Daoy (cell line): ENCODE measurements at regions not wholly inside any gene's neighbourhood (a gene's known extent, or its start where the extent isn't known, plus 50 kb on each side); places are given as distances from the start of the nearest gene placed in this dataset.

ENCODE experiments used
- DNase-seq: peaks from one replicate; pipeline ENCODE4 v3.0.0-alpha.2; 2015; ENCODE audit warnings: low read depth

DNA sequence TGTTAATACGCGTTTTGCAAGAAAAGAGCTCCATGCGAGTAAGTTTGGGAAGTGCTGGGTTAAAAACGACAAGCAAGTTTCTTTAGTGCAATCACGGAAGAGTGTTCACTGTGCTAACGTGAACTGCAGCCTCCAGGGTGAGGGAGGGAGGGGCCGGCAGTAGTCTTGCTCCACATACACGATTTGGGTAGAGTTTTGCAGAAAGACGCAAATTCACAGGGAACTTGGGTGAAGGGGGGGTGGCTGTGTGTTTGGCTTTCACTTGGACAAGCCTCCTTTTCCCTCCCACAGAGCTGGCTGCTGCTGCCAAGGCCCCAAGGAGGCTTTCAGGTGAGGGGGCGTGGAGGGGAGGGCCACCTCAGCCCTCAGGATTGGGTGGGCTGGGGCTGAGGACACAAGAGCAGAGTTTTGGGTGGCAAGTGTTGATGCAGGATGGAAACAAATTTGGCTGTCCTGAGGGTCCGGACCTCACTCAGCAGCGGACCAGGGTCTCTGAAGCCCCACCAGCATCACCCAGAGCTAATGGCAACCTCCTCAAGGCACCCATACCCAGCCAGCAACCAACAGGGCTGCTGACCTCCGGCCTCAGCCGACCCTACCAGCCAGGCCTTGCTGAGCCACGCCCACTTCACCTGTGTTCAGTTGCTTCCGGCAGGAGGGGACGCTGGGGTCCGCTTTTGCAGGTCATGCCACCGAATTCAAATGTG, 204.5 kb downstream of the ERMARD start:
- DNase-seq, result peak; percentile 5

DNA sequence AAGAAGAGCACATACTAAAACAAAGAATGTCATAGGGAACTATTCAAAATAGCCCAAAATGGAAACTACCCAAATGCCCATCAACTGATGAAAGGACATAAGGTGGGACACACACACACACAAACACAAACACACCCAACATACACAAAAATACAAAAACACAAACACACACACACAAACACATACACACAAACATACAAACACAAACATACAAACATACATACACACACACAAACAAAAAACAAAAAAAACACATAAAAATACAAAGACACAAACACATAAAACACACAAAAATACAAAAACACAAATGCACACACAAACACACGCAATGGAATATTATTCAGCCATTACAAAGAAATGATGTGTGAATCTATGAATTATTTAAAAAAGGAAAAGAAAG, 203.6 kb downstream of the ERMARD start:
- no peak for DNase-seq

DNA sequence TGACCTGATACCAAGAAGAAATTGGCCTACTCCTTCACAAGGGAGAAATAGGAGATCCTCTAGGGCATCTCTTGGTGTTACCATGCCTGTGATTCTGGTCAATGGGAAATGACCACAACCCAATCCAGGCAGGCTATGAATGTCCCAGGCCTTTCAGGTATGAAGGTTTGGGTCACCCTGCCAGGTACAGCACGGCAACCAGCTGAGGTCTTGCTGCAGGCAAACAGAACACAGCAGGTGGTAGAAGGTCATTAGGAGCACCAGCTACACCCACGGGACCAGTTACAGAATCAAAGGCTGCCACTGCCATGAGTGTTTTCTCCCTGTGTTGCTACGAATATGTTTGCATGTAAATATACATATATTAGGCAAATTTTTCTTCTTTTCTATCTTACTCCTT, 202.3 kb downstream of the ERMARD start:
- DNase-seq, result no peak

DNA sequence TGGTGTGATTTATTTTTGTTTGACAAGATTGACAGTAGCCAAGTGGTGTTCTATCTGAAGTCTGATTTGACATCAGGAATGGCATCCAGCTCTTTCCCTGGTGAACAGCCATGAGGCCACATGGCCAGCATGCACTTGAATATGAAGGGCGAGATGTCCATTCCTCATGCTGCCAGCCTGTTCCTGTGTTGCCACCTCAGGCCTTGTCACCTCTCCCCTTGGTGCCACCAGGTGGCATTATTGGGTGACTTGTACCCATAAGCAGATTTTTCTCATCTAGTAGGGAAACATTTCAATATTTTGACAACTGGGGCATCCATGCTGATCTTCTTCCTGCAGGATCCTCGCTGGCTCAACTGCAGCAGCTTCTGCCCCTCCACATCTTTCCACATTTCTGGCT, 199.1 kb downstream of the ERMARD start:
- DNase-seq, result no peak

DNA sequence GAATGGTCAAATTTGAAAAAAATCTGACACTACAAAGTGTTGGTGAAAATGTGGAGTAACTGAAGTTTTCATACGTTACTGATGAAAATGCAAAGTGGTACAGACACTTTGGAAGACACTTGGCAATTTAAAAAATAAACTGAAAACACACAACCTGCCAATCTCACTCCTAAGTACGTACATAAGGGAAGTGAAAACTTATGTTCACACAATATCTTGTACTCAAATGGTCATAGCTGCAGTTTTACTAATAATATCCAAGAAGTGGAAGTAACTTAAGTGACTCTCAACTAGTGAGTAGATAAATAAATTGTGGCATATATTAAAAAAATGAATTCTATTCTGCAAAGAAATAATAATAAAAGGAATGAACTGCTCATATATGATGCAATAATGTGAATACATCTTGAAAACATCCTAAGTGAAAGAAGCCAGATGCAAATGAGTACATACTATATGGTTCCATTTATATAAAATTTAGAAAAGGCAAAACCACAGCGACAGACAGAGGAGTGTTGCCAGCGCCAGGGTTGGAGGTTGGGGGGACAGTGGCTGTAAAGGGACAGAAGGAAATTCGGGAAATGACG, 198.2 kb downstream of the ERMARD start:
- DNase-seq, result no peak

DNA sequence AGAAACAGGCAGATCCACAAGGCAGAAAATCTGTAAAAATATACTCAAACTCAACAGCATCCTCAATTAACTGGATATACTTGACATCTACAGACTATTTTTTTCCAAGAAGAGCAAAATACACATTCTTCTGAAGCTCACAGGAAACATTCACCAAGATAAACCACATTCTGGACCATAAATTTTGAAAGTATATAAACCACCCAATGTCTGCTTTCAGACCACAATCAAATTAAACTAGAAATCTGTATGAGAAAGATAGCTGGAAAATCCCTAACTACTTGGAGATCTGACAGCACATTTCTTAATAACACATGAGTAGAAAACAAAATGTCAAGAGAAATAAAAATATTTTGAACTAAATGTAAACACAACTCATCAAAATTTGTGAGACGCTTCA, 195.5 kb downstream of the ERMARD start:
- DNase-seq, result no peak

DNA sequence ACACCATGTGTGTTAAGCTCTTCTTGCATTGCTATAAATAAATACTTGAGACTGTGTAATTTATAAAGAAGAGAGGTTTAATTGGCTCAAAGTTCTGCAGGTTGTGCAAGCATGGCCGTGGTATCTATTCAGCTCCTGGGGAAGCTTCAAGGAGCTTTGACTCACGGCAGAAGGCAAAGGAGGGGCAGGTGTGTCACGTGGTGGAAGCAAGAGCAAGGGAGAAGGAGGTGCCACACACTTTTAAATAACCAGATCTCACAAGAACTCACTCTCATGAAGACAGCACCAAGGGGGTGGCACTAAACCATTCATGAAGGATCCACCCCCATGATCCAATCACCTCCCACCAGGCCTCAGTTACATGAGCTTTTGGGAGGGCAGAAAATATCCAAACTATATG, 193.7 kb downstream of the ERMARD start:
- no peak for DNase-seq

DNA sequence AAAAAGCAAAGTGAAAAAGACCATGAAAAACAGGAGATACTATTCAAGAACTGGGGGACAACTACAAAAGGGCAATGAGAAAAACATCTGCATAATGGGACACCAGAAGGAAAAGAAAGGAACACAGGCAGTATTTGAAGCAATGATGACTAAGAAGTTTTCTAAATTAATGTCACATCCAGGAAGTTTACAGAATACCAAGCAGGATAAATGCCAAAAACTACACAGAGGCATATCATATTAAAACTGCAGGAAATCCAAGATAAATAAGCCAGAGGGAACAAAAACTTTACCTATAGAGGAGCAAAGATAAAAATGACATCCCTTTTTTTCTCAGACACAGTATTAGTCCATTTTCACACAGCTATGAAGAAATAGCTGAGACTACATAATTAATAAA, 193.0 kb downstream of the ERMARD start:
- DNase-seq, result no peak

DNA sequence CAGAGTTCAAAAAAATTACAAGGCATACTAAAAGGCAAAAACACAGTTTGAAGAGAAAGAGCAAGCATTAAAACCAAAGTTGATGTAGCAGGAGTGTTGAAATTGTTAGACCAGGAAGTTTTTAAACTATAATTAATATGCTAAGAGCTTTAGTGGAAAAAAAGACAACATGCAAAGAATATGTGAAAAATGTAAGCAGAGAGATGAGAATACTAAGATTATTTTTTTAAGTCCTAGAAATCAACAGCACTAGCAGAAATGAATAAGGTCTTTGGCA, 192.6 kb downstream of the ERMARD start:
- DNase-seq, result no peak

DNA sequence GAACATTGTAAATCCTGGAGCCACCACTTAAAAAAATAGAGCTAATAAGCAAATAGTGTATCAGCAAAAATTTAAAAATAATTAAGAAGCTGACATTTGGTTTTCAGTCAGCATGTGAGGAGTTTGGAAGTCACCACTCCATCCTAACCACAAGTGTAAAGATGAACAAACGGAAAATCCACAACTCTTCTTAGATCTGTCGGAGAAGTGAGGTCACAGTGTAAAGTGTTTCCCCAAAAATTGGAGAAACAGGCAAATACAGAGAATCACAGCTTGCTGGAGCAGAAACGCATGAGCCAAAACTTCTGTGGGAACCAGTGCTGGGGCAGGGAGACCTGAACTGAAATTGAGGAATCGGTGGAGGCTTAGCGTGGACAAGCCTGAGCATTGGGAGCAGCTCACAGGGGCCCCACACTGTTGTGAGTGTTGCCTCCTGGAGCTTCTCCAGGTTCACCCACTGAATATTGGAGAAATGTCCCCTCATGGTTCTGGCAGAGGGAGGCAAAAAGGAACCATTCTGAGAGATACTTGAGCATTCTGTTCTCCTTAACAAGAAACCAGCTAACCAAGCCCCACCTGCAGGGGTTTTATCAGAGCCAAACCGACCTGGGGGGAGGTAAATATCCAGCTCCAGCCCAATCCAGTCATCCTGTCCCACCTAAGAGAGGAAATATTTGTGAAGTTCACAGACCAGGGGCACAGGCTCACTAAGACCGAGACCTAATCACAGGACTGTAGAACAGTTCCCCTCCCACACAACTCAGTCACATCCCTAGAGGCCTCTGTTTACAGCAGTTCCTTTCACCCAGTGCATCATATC, 192.0 kb downstream of the ERMARD start:
- no peak for DNase-seq

DNA sequence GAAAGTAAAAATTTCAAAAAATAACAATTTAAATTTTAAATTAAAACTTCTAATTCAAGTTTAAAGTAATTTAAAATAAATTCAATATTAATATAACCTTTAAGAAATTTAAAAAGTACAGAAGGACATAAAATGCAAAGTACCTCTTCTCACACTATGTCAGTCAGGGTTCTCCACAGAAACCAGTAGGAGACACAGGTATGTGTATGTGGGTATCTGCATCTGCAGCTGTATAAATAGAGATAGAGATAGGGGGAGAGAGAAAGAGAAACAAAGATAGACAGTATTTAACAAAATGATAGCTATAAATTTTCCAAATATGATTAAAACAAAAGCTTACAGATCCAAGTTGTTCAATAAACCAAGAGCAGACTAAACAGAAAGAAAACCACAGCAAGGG, 190.8 kb downstream of the ERMARD start:
- no peak for DNase-seq

DNA sequence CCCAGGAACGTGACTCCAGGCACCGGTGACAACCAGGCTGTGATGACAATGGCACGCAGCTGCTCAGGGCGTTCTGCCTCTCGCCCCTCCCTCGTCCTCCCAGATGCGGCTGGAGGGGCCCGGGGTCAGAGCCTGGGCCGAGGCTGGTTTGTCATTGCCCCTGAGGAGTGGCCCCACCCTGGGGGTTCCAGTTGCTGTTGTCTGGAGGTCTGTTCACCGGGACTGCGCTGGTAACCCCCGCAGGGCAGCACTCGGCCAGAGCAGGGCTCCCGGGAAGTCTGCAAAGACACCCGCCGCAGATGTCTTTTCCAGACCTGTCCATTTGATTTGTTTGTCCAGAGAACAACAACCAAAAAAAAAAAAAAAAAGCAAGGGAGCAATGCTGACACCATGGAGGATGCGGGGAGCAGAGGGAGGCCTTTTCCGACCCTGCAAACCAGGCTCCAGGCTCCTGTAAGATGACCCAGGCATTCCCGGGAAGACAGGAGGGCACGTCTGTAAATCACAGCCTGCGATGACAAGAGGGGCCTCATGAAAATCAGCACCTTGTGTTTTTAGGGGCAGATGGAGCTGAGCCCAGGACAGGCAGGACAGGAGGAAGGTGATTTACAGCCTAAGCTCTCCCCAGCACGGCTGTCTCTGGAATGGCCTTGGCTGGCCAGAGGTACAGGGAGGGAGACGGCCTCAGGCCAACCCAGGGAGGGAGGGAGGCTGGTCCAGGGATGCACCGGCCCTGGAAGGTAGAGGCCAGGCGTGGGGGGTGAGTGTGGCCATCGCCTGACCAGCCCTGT, 189.3 kb downstream of the ERMARD start:
- DNase-seq, result no peak

DNA sequence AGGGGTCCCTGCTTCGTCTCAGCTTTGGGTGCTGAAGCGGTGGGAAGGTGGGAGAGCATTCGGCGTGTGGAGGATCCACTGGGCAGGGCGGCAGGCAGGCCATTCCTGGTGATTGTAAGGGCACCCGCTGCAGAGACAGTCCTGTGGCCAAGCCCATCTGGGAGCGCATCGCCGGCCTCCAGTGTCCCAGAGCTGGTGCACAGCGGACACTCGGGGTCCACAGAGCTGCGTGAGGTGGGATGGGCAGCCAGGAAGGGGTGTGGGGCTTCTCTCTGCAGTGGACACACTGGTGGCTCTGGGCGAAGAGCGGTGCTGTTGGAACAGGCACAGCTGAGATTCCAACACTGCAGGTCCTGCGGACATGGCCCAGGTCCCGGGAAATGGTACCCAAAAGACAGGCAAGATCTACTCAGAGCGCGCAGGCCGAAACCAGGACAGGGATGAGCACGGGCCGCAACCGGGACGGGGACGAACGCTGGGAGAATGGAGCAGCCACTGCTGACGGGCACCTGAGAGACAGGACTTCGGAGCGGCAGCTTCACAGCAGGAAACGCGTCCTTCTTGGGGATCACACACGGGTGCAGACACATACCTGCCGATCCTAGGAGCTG, 188.2 kb downstream of the ERMARD start:
- DNase-seq, result no peak

DNA sequence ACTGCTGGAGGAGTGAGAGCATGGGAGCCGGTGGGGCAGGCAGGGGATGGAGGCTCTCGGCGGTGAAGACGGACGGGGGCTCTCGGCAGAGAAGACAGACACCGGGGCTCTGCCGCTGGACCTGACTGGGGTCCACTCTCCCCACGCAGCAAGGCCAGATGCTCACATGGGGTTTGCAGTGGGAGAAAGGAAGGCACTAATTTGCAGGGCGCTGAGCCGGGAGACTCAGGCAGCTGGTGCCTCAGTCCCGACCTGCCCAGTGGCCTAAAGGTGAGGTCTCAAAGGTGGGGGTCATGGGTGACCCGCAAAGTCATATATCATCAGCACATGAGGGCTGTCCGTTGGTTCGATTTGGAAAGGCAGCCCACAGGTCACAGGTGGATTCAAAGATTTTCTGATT, 187.3 kb downstream of the ERMARD start:
- no peak for DNase-seq

DNA sequence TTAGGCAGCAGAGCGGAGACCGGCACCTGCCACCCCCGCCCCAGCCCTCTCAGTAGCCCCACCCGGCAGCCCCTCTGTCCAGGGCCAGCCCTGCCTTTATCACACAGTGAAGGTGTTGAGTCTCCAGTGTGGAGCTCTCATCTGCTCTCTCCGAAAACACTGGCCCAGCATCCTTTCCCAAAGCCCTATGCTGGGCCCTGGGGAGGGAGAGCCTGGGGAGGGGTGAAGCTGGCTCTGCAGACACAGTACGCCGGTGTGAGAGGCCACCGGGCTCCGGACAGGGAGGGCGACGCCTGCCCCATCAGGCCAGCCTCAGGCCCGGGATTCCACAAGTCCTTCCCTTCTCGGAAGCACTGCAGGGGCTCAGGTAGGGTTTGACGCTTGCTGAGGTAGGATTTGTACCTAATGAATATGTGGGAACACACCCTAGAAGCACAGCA, 186.9 kb downstream of the ERMARD start:
- no peak for DNase-seq

DNA sequence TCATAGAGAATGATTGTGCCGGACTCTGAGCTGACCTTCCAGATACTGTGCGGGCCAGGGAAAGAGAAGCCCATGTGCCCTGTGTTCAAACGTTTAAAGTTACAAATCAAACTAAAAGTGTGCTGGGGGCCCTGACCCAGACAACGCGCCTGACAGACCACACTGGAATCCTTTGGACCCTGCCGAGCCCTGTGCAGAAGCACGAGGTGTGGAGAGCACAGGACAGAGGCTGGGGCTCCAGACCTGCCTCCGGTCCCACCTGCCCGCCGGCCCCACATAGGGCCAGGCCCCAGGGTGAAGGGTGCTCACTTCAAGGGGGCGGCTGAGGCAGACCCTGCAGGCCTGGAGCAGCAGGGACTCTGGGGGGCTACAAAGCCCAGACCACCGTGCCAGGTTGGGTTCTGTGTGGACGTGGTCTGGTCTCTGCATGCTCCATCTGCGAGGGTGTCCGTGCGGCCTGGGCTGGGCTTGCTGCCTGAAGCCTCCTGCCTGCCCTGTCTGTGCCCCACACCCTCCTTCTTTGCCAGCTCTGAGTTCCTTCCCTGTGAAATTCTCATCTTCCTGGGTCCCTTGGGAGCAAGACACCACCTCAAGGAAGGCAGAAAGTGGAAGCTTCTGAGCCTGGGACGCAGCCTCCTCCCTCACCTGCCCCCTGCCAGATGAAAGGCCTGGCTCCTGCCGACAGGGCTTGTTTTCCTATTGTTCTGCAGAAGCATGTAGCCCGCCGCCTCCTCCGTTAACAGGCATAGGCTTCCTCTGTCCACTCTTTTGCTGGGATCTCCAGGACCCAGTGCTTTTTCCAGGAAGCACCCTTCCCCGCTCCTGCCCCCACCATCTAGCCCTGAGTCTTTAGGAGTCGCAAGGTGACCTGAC, 186.2 kb downstream of the ERMARD start:
- DNase-seq, result no peak

DNA sequence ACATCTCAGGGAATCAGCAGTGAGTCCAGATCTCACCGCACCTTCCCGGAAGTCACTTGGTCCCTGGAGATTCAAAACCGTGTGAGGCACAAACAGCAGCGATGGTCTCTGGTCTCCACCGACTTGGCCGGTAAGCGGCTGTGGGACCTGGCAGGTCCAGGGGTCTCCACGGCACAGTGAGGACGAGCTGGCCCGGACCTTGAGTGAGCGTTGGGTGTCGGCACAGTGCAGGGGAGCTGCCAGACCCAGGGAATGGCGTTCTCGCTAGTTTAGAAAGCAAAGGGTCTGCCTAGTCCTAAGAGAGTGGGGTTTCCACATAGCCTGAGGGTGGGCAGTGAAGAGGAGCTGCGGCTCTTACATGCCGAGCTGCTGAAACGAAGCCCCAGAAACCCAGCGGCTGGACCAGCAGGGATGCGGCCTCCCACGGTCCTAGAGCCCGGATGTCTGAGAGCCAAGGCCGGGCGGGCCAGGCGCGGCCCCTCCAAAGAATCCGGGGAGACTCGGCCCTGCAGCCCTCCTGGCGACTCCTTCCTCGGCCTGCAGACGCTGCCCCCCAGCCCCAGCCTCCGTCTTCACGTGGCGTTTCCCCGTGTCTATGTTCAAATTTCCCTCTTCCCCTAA, 185.0 kb downstream of the ERMARD start:
- DNase-seq, result no peak

DNA sequence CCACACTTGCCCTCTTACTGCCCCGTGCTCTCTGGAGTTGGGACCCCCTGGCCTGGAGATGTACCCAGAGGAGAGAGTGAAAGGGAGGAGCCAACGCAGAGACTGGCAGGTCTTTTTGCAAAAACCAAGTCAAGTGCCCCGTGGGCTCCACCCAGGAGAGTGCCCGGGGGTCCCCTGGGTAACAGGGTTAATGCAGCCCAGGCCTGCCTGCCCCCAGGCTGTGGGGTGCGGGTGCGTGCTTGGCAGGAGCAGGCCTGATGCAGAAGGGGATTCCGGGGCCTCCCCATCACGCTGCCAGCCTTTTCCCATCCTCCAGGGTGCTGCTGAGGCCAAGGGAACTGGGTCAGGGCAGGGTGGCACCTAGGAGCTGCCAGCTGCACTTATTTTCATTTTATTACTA, 184.4 kb downstream of the ERMARD start:
- DNase-seq, result no peak

DNA sequence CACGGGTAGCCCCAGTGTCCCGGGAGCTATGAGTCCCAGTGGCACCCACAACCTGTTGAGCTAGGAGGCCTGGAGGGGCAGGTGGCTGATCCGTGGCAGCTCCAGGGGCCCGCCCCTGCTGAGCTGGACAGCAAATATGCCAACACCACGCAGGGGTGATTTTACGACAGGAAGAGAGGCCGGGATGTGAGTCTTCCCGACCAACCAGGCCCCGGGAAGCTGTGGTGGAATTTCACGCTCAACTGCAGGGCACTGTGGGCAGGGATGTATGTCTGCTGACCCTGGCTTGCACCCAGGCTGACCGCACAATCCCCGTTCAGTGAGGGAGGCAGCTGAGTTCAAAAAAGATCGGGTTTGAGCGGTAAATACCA, 183.9 kb downstream of the ERMARD start:
- DNase-seq, result peak; percentile 79

DNA sequence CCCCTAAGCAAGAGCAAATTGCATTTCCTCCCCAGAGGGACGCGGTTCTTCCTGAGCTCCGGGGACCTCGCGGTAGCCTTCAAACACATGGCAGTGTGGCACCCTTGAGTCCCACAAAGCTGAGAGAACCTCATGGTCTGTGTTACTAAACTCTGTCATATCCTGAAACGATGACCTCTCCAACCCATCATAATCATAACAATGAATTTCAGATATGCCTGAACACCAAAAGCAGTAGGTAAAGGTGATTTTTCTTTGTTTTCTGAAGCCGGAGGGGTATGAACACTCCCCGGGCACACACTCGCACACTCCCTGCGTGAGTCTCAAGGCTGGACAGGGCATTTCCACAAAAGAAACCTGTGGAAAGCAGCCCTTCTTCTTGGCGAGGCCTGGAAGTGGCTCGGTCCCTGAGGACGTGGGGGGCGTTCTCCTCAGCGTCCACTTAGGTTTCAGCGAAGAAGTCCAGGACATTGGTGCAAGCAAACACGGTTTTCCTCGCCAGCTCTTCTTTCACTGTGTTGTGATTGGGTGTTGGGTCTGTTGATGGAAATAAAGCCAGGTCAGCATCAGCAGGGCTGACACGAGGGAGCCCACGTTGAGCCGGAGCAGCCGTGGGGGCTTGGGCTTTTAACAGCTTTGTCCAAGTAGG, 183.4 kb downstream of the ERMARD start:
- DNase-seq, result no peak
